Endothelial cell of umbilical vein (primary cell): ENCODE measurements at regions not wholly inside any gene's neighbourhood (a gene's known extent, or its start where the extent isn't known, plus 50 kb on each side); places are given as distances from the start of the nearest gene placed in this dataset.

Experiments used
- BruUV-seq: library from RNA; stranded (reverse); fragments of 400-500 nt; replicated peaks from 2 replicates; lab custom pipeline; 2021; lab: Mats Ljungman, UMichigan
- CTCF ChIA-PET: fragments of 300-600, 350-600 bp; sonication (Branson Sonifier 250); formaldehyde crosslinking; loops from one replicate; lab custom pipeline; 2021; ENCODE audit warnings: antibody characterized with exemption, inconsistent platforms; lab: Charles Lee
- POLR2A ChIA-PET: fragments of 300-600, 350-600 bp; sonication (Branson Sonifier 250); formaldehyde crosslinking; loops from one replicate; lab custom pipeline; 2021; ENCODE audit warnings: antibody characterized with exemption, inconsistent platforms; lab: Charles Lee
- DNase-seq: peaks from one replicate; pipeline ENCODE4 v3.0.0-alpha.2; 2011; ENCODE audit warnings: low read depth, low spot score
- FAIRE-seq: peaks from 2 replicates; lab custom pipeline; 2011; peaks lifted over from hg19 to GRCh38; lab: Jason Lieb, UNC
- H2AFZ ChIP-seq: 2 replicates; pipeline ENCODE4 v1.6.0; 2012; ENCODE audit warnings: low read depth, low read length, control low read depth, inconsistent platforms
- H3K27ac ChIP-seq: 2 replicates; pipeline ENCODE4 v1.5.1; 2011; ENCODE audit warnings: low read depth, mild to moderate bottlenecking, control low read depth, low read length, moderate library complexity; ENCODE audit not compliant: insufficient read depth
- H3K27me3 ChIP-seq, 2 experiments: 2 replicates each; pipeline versions ENCODE4 v1.6.0 to v1.6.1; 2011; ENCODE audit warnings: low read length in 2 of 2, mixed read lengths in 1 of 2; ENCODE audit not compliant: control insufficient read depth in 2 of 2, insufficient read depth in 2 of 2
- H3K36me3 ChIP-seq, 2 experiments: 2 replicates in 1 of 2; 3 replicates in 1 of 2; pipeline ENCODE4 v1.5.1; 2011; ENCODE audit warnings: low read length in 2 of 2, mild to moderate bottlenecking in 1 of 2, moderate library complexity in 1 of 2; ENCODE audit not compliant: control insufficient read depth in 2 of 2, insufficient read depth in 2 of 2; ENCODE audit errors: extremely low read depth in 1 of 2
- H3K4me1 ChIP-seq: 3 replicates; pipeline ENCODE4 v1.5.1; 2011; ENCODE audit warnings: mild to moderate bottlenecking, low read length; ENCODE audit not compliant: control insufficient read depth, insufficient read depth; ENCODE audit errors: extremely low read depth
- H3K4me2 ChIP-seq: 2 replicates; pipeline ENCODE4 v1.6.1; 2011; ENCODE audit warnings: low read length, control low read depth, mixed read lengths; ENCODE audit not compliant: insufficient read depth
- H3K4me3 ChIP-seq, 3 experiments: fragments of 200-600 bp in 1 of 3; sonication (generic), shearing (Covaris generic) in 1 of 3; replicated peaks in 1 of 3; 2 replicates each; pipeline ENCODE4 v1.5.1; 2011 to 2016; ENCODE audit warnings: control low read depth in 3 of 3, low read length in 3 of 3, mild to moderate bottlenecking in 2 of 3, inconsistent platforms in 1 of 3, low read depth in 1 of 3, moderate library complexity in 1 of 3; ENCODE audit not compliant: insufficient read depth in 1 of 3
- H3K79me2 ChIP-seq: 2 replicates; pipeline ENCODE4 v1.6.0; 2012; ENCODE audit warnings: low read length, inconsistent platforms; ENCODE audit not compliant: control insufficient read depth, insufficient read depth
- H3K9ac ChIP-seq: replicated peaks from 2 replicates; pipeline ENCODE3; 2011; ENCODE audit warnings: low read length, control low read depth; ENCODE audit not compliant: insufficient read depth; ENCODE audit errors: extremely low read depth
- H3K9me1 ChIP-seq: replicated peaks from 3 replicates; pipeline ENCODE4 v1.6.0; 2011; ENCODE audit warnings: mild to moderate bottlenecking, low read length; ENCODE audit not compliant: control insufficient read depth, insufficient read depth; ENCODE audit errors: extremely low read depth
- H3K9me3 ChIP-seq: replicated peaks from 2 replicates; pipeline ENCODE4 v1.5.1; 2012; ENCODE audit warnings: low read length, inconsistent platforms; ENCODE audit not compliant: control insufficient read depth, insufficient read depth
- H4K20me1 ChIP-seq: replicated peaks from 2 replicates; pipeline ENCODE3; 2011; ENCODE audit warnings: mild to moderate bottlenecking, low read length; ENCODE audit not compliant: control insufficient read depth, insufficient read depth; ENCODE audit errors: extremely low read depth
- CTCF ChIP-seq, 2 donors: IDR thresholded peaks; 1 replicate in 1 of 2; 2 replicates in 1 of 2; pipeline ENCODE4 v1.5.1; 2011; ENCODE audit warnings: low read length in 2 of 2, mild to moderate bottlenecking in 2 of 2, moderate library complexity in 2 of 2, control low read depth in 1 of 2, inconsistent platforms in 1 of 2, low read depth in 1 of 2; ENCODE audit not compliant: insufficient read depth in 1 of 2; ENCODE audit errors: extremely low read depth in 1 of 2
- EZH2 ChIP-seq: IDR thresholded peaks from 2 replicates; pipeline ENCODE4 v1.6.1; 2012; ENCODE audit warnings: borderline replicate concordance, low read depth, mild to moderate bottlenecking, moderate library complexity, low read length, inconsistent platforms; ENCODE audit not compliant: severe bottlenecking
- FOS ChIP-seq: IDR thresholded peaks from 2 replicates; pipeline ENCODE4 v1.6.1; 2011; ENCODE audit warnings: mild to moderate bottlenecking, low read length, moderate library complexity, borderline replicate concordance; ENCODE audit not compliant: insufficient read depth
- GATA2 ChIP-seq: IDR thresholded peaks from 2 replicates; pipeline ENCODE4 v1.7.0; 2011; ENCODE audit warnings: low read depth, mild to moderate bottlenecking, moderate library complexity, mixed read lengths, low read length; ENCODE audit not compliant: insufficient read length, insufficient read depth
- JUN ChIP-seq: IDR thresholded peaks from 2 replicates; pipeline ENCODE4 v1.6.1; 2011; ENCODE audit warnings: borderline replicate concordance, low read depth; ENCODE audit not compliant: insufficient read length, insufficient read depth
- MAX ChIP-seq: IDR thresholded peaks from 2 replicates; pipeline ENCODE4 v1.6.1; 2011; ENCODE audit not compliant: insufficient read depth, insufficient read length
- MYC ChIP-seq: IDR thresholded peaks from one replicate; pipeline ENCODE4 v1.6.1; 2011; ENCODE audit warnings: mild to moderate bottlenecking, low read depth, low read length
- POLR2A ChIP-seq: IDR thresholded peaks from 2 replicates; pipeline ENCODE4 v1.6.1; 2012; ENCODE audit warnings: low read depth, mild to moderate bottlenecking, control low read depth, low read length
- POLR2AphosphoS5 ChIP-seq: IDR thresholded peaks from 2 replicates; pipeline ENCODE4 v1.6.1; 2012; ENCODE audit warnings: low read depth, mild to moderate bottlenecking, control low read depth, low read length, moderate library complexity; ENCODE audit not compliant: insufficient read depth
- dilution Hi-C: fragments of 300-500 bp; cut with MboI; formaldehyde crosslinking; loops from one replicate; pipeline ENCODE4 v1.15.0; 2019; ENCODE audit warnings: low sequenced_read_pairs; ENCODE audit not compliant: extremely low pct_ligation_motif_present
- intact Hi-C: fragments of 100-400 bp; cut with micrococcal nuclease; formaldehyde crosslinking; loops from one replicate; pipeline ENCODE4 v1.10.0; 2022

DNA sequence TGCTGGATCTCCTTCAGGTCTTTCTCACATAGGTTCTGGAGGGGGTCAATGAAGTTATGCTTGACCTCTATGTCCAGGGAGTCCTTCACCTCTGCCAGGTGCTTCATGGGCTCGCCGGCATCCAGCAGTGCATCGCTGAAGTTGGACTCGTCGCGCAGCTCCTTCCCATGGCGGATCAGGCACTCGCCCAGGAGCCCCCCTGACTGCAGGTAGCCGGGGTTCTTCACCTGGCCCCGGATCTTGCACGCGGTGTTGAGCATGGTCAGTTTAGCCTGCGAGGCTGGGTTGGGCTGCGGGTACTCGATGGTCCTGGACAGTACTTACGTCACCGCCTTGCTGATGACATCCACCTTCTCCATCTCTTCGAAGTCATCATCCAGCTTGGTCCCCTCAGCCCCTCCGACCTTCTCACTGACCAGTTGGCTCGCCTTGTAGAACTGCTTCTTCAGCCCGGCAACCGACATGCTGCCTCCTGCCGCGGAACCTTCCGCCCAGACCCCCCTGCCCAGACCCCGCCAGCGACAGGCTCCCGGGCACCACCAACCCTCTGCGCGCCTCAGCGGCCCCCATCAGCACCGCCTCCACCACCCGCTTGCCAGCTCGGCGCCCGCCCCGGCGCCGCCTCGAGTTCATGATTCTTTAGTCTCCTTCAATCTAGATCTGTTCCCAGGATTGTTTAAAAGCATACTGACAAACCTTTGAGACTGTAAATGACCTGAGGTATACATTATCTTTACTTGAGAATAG, 99.8 kb downstream of the KPNA2 start:
- H3K9ac ChIP-seq: no peak overlapping the region
- no peak overlapping the region for H3K4me2 ChIP-seq
- DNase-seq (no peak), FAIRE-seq (no peak)
- no peaks in the 10 kb centered on the region for H3K4me1 ChIP-seq
- dilution Hi-C loops (no loop called here), intact Hi-C loops (no loop called here)
- ChIA-PET CTCF (no interaction called here), POLR2A (no interaction called here)
- no TSS peak for BruUV-seq
- no peak overlapping the region for H2AFZ ChIP-seq
- TF ChIP-seq FOS: no peak
- TF ChIP-seq EZH2: no peak
- TF ChIP-seq JUN: no peak
- no peaks in the 10 kb centered on the region for H3K9me1 ChIP-seq
- H3K4me3 ChIP-seq: no peak overlapping the region
- peaks cover 0 to 5% of the 10 kb centered on the region in 2 experiments for H3K36me3 ChIP-seq
- H3K9me3 ChIP-seq: no peaks in the 10 kb centered on the region
- no peaks in the 10 kb centered on the region for H3K79me2 ChIP-seq
- no peaks in the 10 kb centered on the region for H4K20me1 ChIP-seq
- no peaks in the 10 kb centered on the region for H3K27me3 ChIP-seq
- H3K27ac ChIP-seq: no peak overlapping the region

DNA sequence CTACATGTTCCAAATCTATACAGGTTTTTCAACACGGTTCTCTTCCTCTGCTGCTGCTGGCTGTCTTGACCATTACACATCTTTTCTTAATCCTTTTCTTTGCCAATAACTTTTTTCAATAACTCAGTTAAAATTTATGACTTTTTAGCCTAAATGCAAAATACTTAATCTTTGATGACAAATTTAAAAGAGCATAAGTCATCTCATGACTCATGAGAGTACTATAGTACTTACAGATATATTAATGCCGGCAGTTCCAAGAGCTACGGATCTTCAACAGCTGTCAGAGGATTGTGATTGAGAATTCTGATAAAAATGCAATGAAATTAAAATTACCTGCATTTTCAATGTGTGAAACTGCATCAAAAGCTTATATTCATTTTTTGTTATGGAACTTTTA, 105.5 kb downstream of the KPNA2 start:
- Histone ChIP-seq H3K9me1 (no peaks in the 10 kb centered on the region), H3K27me3 (no peaks in the 10 kb centered on the region), H3K27ac (no peak overlapping the region), H3K36me3 (no peaks in the 10 kb centered on the region), H4K20me1 (no peaks in the 10 kb centered on the region), H3K9me3 (no peaks in the 10 kb centered on the region), H3K4me1 (no peaks in the 10 kb centered on the region), H3K4me2 (no peak overlapping the region), H3K4me3 (no peak overlapping the region), H2AFZ (no peak overlapping the region), H3K9ac (no peak overlapping the region), H3K79me2 (no peaks in the 10 kb centered on the region)
- CTCF ChIA-PET: interaction anchor here (0.8 kb wide), 1 partner anchor 338 kb away, joined by 4 read pairs; no protein-coding TSS in a partner anchor
- FAIRE-seq (no peak), DNase-seq (no peak)
- BruUV-seq: no TSS peak
- intact Hi-C loops: no loop called here
- dilution Hi-C loops: no loop called here
- POLR2A ChIA-PET: no interaction called here
- TF ChIP-seq GATA2: no peak
- TF ChIP-seq MAX: no peak
- TF ChIP-seq FOS: no peak
- TF ChIP-seq EZH2: no peak
- no peak for TF ChIP-seq MYC
- TF ChIP-seq POLR2AphosphoS5: no peak
- TF ChIP-seq POLR2A: no peak
- no peak for TF ChIP-seq CTCF (IDR thresholded peaks at IDR 0.05; ENCODE audit: extremely low read depth in 1 of 2, insufficient read depth in 1 of 2, low read depth in 1 of 2, low read length in 2 of 2)
- TF ChIP-seq JUN: no peak
